ENCODE measurements at regions not wholly inside any gene's neighbourhood (a gene's known extent, or its start where the extent isn't known, plus 50 kb on each side); places are given as distances from the start of the nearest gene placed in this dataset.

- Mint-ChIP-seq H3K27ac (no peak overlapping the region), H3K27me3 (ENCODE audit: low read depth) (peaks cover 45% of the 10 kb centered on the region), H3K36me3 (no peaks in the 10 kb centered on the region), H3K4me3 (no peak overlapping the region), H3K9me3 (no peaks in the 10 kb centered on the region), H3K4me1 (peaks cover 6% of the 10 kb centered on the region)
- peak in 1 of 2 experiments; percentile 10 for DNase-seq (ENCODE audit: low spot score in 2 of 2, unreplicated experiment in 2 of 2)
- no peak for TF ChIP-seq CTCF (IDR thresholded peaks at IDR 0.05; ENCODE audit: unreplicated experiment)
These were observed 155.0 kb upstream of the SOX1 start for GRCh38 chr13:111911754-111912452.

GRCh38 chr13:111912453-111912866 is 154.5 kb upstream of the SOX1 start:
- no peaks in the 10 kb centered on the region for H3K36me3 Mint-ChIP-seq
- DNase-seq (ENCODE audit: low spot score in 2 of 2, unreplicated experiment in 2 of 2) = peak in 1 of 2 experiments; percentile 33
- H3K4me3 Mint-ChIP-seq = no peak overlapping the region
- peaks cover 6% of the 10 kb centered on the region for H3K4me1 Mint-ChIP-seq
- H3K9me3 Mint-ChIP-seq = no peaks in the 10 kb centered on the region
- no peak overlapping the region for H3K27ac Mint-ChIP-seq
- peaks cover 47% of the 10 kb centered on the region for H3K27me3 Mint-ChIP-seq (ENCODE audit: low read depth)
- no peak for TF ChIP-seq CTCF (IDR thresholded peaks at IDR 0.05; ENCODE audit: unreplicated experiment)

DNA sequence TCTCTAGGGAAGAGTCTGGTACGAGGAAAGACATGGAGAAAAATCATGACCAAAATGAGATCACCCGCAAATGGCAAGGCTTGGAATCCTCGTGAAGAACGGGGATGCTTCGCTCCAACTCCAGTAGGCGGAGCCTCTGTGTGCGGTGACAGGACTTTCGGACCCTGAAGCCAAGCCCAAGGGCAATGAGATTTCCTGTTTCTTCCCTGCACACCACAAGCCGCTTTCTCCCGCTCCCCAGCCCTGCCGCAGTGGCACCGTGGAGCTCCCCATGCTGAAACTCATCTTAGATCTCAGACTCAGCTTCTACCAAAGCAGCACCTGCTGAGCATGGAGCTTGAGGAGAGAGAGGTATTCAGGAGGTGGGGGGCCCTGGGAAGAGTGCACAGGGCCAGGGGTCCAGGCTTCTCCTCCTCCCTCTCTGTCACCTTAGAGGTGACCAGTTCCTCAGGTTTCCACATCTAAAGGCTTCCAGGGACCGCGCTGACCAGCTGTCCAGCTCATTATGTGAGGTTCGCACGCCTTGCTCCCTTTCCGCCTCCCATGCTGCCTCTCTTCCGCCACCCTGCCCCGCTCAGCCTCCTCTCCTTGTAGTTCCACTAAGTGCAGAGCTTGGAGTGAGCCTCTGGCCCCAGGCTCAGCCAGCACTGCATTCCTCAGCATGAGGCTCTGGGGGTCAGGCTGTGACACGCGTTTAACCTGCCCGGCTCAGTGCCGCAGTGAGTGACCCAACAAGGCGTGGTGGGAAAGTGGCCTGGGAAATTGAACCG is 153.8 kb upstream of the SOX1 start:
- Mint-ChIP-seq H3K36me3 (no peaks in the 10 kb centered on the region), H3K4me1 (peaks cover 6% of the 10 kb centered on the region), H3K27ac (no peak overlapping the region), H3K27me3 (ENCODE audit: low read depth) (peaks cover 48% of the 10 kb centered on the region), H3K4me3 (no peak overlapping the region), H3K9me3 (no peaks in the 10 kb centered on the region)
- no peak for TF ChIP-seq CTCF (IDR thresholded peaks at IDR 0.05; ENCODE audit: unreplicated experiment)
- peak in 1 of 2 experiments; percentile 36 for DNase-seq (ENCODE audit: low spot score in 2 of 2, unreplicated experiment in 2 of 2)

DNA sequence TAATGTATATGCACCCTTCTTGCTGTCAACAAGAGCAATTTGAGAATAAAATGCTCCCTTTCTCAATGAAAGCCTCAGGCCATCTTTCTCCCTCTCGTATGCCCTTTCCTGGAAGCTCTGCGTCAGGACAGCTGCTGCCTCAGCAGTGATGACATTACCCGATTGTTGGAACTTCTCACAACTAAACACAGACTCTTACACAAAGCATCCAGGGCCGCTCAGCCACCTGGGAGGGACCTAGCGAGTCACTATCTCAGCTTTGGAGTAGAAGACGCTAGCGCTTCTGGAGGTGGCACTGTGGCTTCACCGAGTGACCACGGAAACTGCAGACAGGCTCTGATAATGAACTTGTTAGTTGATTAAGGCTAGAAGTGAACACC is 153.2 kb upstream of the SOX1 start:
- H3K27ac Mint-ChIP-seq = no peak overlapping the region
- no peak overlapping the region for H3K4me3 Mint-ChIP-seq
- TF ChIP-seq CTCF (IDR thresholded peaks at IDR 0.05; ENCODE audit: unreplicated experiment) = no peak
- DNase-seq (ENCODE audit: low spot score in 2 of 2, unreplicated experiment in 2 of 2) = peak in 1 of 2 experiments; percentile 24
- H3K36me3 Mint-ChIP-seq = no peaks in the 10 kb centered on the region
- peaks cover 51% of the 10 kb centered on the region for H3K27me3 Mint-ChIP-seq (ENCODE audit: low read depth)
- no peaks in the 10 kb centered on the region for H3K9me3 Mint-ChIP-seq
- peaks cover 6% of the 10 kb centered on the region for H3K4me1 Mint-ChIP-seq

- Mint-ChIP-seq H3K9me3 (no peaks in the 10 kb centered on the region), H3K4me3 (no peak overlapping the region), H3K4me1 (peaks cover 6% of the 10 kb centered on the region), H3K27ac (no peak overlapping the region), H3K27me3 (ENCODE audit: low read depth) (peaks cover 51% of the 10 kb centered on the region), H3K36me3 (no peaks in the 10 kb centered on the region)
- TF ChIP-seq CTCF (IDR thresholded peaks at IDR 0.05; ENCODE audit: unreplicated experiment) = no peak
- DNase-seq (ENCODE audit: low spot score in 2 of 2, unreplicated experiment in 2 of 2) = peak in 1 of 2 experiments; percentile 17
These were observed 152.5 kb upstream of the SOX1 start for GRCh38 chr13:111914241-111915103.
